ENCODE measurements at regions not wholly inside any gene's neighbourhood (a gene's known extent, or its start where the extent isn't known, plus 50 kb on each side); places are given as distances from the start of the nearest gene placed in this dataset.

DNA sequence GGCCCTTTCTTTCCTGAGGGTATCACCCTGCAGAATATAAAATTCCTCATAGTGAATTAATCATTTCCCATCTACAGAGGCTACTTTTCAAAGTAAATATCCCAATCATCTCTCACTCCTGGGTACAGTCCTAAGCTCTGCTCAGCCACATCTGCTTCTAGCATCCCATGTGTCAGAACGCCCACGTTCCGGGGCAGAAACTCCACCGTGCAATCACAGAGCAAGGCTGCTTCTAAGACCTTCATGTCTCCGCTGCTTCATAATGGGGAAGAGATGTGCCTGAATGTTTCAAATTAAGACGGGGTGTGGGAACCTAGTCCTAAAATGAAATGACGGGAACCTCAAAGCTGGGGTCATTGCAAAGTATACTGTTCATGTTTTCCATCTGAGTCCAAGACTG lies 208.8 kb upstream of the GMDS start:
- peak; percentile 8 for DNase-seq

- peak; percentile 65 for DNase-seq
Observed at GRCh38 chr6:2450546-2450945, 205.1 kb upstream of the GMDS start.

- peak; percentile 6 for DNase-seq
Observed at GRCh38 chr6:2449572-2449940, 204.2 kb upstream of the GMDS start.

- peak; percentile 91 for DNase-seq
Observed at GRCh38 chr6:2448826-2449571, 203.6 kb upstream of the GMDS start.

DNA sequence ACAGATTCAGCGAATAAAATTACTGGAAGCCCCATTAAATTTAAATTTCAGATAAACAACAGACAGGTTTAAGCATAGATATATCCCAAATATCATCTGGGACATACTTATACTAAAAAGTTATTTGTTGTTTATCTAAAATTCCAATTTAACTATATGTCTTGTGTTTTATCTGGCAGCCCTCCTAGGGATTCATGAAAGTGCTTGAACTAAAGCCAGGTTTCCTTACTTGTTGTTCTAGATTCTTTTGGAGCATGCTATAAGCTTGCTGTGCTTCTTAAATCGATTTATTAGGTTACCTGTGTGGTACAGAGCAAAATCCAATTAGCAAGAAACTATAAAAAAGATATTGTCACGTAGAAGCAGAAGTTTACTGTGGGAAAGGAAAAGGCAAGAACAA lies 202.5 kb upstream of the GMDS start:
- peak; percentile 10 for DNase-seq

GRCh38 chr6:2447318-2447920 lies 202.0 kb upstream of the GMDS start:
- DNase-seq = no peak

DNA sequence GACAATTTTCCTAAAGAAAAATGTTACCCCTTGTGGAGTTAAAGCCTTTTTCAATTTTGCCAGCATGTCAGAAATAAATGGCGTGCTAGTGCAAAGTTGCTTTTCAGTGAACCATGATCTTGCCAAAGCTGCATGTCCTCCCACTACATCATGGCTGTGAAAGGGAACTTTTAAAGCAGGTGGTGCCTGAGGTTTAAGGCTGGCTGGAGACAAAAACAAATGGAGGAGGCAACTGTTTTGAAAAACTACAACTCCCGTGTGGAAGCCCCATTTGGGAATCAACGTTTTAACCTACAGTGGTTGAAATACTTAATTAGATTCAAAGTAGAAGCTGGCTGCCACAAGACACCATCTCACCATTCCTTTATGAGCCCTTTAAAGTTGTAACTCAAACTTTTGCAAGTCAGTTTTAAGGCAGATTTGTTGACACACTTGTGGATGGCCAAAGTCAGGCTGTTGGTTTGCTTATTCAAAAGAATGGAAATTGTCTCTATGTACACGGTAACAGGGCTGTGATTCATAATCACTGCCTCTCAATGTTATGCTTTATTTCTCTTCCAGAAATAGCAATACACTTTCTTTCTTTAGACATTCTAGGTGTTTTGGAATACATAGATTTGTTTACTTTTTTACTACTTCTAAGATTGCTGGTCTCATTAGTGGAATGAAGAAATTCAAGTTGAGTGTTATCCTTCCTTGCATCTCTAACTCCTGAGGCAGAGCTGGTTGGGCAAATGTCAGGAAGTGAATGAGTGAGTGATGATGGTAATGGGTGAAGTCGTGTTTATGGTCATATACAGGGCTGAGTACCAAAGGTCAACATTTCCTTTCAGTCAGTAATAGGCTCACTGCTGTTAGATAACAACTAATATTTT lies 196.4 kb upstream of the GMDS start:
- no peak for DNase-seq

- DNase-seq = no peak
Observed at GRCh38 chr6:2440516-2440915, 195.1 kb upstream of the GMDS start.

GRCh38 chr6:2439632-2440031 lies 194.2 kb upstream of the GMDS start:
- no peak for DNase-seq

DNA sequence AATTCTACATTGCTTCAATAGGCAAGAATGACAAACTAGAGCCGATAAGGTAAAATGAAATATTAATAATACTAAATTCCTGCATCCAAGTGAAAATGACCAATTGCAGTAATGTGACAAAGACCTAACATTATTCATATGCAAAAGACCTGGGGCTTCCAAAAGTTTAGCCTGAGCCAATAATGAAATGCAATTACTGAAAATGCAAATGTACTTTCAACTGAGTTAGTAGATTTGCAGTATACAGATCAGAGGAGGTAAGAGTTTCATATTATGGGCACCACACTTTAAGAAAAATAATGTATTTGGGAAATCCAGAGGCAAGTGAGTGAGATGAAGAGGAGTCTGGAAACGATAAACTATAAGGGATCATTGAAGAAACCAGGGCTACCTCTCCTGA lies 193.7 kb upstream of the GMDS start:
- DNase-seq = no peak

DNA sequence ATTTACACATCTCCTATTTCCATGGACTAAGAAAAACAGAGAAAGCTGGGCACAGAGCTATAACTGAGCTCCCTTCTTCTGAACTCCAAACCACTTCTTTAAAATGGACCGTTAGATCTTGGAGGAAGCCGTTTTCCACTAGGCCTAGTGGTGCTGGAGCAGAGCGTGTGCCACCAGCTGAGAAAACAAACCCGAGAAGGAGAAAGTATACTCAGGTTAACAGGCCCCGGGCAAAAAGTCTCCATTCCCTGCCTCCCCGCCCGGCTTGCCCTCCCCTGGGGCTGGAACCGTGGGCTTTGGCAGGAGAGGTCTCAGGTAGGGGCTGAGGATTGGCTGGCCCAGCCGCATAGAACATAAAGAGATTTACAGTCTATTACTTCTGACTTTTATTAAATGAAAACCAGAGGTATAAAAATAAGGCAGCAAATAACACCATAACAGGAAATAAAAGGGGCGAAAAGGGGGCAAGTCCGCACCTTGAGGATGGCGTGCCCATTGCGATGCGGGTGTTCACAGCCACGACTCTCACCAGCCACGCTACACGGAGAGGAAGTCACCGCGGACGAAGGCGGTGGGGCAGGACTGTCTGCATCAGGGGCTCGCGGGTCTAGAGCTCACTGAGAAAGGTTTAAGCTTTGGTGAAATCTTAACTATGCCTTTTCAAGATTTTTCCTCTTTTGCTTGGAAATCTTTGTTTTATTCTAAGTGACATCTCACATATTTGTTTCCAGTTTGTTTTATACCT lies 191.2 kb upstream of the GMDS start:
- DNase-seq = no peak

GRCh38 chr6:2435323-2435722 lies 189.9 kb upstream of the GMDS start:
- DNase-seq = no peak

DNA sequence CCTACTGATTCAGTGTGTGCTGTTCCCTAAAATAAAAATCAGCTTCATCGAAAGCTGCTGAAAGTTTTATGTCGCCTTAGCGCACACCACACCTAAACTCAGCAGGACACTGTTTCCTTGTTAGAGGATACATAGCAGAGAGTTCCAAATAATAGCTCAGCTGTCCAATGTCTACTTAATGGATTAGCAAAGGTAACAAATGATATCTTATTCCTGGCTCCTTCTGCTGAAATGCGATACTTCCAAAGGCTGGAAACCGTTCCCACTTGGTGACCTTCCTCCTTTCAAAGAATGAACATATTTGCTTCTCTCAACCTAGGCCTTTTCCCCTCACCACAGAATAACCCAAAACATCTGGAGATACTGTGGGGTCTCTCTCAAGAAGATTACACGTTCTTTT lies 189.5 kb upstream of the GMDS start:
- peak; percentile 58 for DNase-seq

- DNase-seq = no peak
Observed at GRCh38 chr6:2434116-2434515, 188.7 kb upstream of the GMDS start.

GRCh38 chr6:2433711-2434110 lies 188.3 kb upstream of the GMDS start:
- no peak for DNase-seq

DNA sequence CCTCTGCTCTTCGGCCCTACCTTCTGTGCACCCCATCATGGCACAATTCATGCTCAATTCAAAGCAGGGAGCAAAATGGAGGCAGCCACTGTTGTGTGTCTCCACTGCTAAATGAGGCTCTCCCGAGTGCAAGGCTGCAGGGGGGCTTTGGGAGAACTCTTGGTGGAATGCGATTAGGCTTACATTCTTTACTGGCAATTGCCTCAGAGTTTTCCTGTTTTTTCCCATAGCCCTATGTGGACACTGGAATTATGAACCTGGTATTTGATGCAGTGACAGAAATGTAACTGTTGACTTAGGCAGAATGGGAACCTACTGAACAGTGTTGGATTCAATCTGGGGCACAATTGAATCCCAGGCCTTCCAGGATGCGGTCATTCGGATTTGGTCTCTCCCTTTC lies 187.9 kb upstream of the GMDS start:
- DNase-seq = no peak

- no peak for DNase-seq
Observed at GRCh38 chr6:2432292-2432691, 186.9 kb upstream of the GMDS start.

GRCh38 chr6:2430612-2431011 lies 185.2 kb upstream of the GMDS start:
- peak; percentile 50 for DNase-seq

DNA sequence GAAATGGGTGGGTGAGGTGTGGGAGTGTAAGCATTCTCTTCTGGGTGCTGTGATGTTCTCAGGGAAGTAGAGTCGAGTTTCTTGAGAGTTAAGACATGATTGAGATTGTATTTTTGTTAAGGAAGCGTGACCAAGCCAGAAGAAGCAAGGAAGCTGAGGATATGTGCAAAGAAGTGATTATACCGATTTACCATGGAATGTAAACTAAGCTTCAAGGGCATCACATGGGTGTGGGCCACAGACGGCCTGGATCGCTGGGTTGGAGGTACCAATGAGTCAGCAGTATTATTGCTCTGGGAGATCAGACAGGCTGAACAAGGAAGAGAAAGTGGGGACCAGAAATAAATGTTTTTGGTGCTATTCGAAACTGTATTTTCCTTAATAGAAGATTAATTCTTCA lies 184.1 kb upstream of the GMDS start:
- no peak for DNase-seq

DNA sequence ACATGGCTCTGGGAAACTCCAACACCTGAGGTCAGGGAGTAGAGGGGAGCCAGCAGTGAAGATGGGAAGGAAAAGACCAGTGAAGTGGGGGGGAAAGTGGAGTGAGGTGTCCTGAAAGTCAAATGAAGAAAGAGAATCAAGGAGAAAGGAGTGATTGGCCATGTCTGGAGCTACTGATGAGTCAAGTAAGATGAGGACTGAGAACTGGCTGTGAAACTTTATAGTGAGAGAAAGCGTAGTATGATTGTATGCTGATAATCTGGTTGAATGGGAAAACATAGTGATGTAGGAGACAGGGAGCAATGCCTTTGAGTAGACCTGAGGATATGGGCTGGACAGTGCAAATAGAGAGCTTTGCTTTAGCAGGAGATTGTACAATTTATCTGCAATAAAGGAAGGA lies 183.6 kb upstream of the GMDS start:
- no peak for DNase-seq

- no peak for DNase-seq
Observed at GRCh38 chr6:2426561-2427340, 181.3 kb upstream of the GMDS start.

GRCh38 chr6:2416128-2416712 lies 170.8 kb upstream of the GMDS start:
- DNase-seq = no peak

All from eye (tissue), 1 donor.